NCI-H748 (cell line): ENCODE measurements at regions not wholly inside any gene's neighbourhood (a gene's known extent, or its start where the extent isn't known, plus 50 kb on each side); places are given as distances from the start of the nearest gene placed in this dataset.

Experiments used
- DNase-seq: peaks from one replicate; lab custom pipeline; 2025; ENCODE audit not compliant: unreplicated experiment; lab: John Stamatoyannopoulos, UW

DNA sequence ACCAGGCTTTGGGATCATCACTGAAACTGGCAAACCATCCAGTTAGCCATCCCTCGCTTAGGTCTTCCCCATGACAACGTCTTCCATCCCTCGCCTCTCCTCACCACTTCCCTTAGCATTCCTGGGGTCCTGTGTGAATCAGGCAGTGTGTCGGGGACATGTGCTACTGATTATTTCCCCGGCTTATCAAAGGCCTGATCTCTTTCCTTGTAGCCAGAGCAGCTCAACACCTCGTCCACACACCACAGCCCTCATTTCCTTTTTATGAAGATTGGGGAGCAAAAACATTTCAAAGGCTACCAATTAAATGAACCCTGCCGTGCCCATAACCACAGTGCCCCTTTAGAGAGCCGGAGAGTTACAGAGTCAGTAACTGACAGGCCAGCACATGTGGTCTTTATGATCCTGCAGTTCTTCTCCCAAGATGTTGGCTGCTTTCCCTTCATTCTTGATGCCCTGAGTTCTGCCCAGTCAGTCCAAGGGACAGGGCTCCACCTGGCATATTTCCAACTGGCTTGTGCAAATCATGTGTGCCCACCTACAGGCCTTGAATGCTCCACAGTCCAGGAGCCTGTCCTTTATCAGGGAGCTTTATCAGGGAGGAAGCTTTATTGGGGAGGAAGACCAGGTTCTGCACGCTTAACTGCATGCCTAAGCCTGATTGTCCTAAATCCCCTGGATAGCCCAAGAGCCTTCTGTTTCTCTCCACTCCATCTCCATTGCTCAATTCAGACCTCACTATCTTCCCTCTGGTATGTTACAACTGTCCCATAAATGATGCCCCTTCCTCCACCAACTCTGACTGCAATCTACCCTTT is 343.1 kb downstream of the CYRIA start:
- no peak for DNase-seq

DNA sequence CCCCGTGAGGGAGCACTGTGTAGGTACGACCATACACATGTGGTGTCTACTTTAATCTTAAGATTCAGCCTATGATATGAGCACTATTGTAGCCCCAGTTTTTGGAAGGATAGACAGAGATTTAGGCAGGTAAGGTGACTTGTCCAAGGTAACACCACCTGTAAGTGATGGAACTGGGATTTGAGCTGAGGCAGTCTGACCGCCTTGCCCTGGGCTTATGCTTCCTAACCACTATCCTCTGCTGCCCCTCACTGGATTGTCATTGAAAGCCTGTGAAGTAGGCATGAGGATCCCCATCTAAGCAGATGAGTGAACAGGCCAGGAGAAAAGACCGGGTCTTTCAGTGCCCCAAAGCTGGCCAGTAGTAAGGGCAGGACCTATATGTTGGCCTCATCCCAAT is 343.8 kb downstream of the CYRIA start:
- peak; percentile 42 for DNase-seq

GRCh38 chr2:16321256-16321655 is 344.4 kb downstream of the CYRIA start:
- no peak for DNase-seq

DNA sequence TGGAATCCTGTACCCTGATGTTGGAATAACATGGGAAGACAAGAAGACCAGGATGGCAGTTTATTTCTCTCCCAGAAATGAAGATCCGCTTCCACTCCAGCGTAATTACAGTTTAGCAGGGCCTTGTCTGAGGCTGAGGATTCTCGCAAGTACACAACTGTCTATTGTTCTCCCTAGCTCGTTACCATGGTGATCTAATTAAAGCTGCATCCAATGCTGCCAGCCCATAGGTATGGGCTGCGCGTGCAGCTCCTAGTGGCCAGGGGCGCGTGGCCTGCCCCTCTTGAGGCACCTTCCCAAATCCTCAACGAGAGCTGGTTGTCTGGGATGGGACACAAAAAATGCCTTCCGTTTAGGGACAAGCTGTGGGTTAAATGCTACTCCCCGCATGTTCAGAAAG is 344.9 kb downstream of the CYRIA start:
- peak; percentile 94 for DNase-seq

DNA sequence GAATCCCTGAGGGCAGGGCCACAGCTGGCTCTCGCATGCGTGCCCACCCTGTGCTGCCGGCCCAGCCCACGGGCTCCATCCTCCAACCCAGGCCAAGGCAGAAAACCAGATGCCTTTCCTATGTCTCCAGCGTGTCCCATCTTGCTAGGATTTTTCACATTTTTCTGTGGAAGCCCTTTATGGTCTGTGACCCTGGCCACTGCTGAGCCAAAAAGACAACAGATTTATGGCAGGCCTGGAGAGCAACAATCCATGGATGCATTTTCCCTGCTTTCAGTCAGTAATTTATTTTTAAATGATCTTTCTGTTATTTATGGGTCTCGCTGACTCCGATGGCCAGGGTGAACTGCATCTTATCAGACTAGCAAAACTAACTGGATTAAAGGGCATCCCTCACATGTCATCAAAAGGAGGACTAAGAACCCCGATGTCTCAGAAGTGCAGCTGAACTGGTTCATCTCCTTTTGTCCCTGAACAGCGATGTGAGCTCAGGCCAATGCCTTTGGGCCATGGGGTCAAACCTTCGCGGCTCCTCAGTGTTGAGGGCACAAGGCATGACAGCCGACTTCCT is 346.0 kb downstream of the CYRIA start:
- DNase-seq = no peak

DNA sequence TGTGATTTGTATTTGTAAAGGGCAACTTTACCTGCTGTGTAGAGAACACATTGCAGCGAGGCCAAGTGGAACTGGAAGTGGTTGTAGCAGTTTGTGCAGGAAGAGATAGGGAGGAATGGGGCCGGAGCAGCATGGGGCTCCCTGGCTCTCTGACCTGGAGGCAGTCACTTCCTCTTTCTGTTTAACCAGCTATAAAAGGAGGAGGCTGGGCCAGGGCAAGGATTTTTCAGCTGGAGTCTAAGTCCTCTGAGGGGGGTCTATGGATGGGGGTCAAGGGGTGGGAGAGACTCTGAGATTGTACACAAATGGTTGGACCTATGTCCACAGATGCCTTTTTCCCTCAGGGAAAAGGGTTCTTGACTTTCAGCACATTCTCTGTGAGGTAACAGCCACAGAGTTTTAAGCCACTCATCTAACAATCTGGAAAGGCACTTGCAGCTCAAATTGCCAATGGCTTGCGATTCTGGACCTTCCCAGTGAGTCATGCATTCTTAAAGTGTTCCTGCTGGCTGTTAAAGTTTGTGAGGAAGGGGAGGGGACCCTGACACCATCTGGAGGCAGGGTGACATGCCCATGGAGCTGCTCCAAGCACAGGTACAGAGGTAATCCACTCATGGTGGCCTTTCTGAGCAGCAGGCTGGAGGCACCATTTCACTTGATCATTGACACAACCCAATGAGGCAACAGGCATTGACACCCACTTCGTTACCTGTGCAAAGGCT is 347.0 kb downstream of the CYRIA start:
- DNase-seq = no peak

DNA sequence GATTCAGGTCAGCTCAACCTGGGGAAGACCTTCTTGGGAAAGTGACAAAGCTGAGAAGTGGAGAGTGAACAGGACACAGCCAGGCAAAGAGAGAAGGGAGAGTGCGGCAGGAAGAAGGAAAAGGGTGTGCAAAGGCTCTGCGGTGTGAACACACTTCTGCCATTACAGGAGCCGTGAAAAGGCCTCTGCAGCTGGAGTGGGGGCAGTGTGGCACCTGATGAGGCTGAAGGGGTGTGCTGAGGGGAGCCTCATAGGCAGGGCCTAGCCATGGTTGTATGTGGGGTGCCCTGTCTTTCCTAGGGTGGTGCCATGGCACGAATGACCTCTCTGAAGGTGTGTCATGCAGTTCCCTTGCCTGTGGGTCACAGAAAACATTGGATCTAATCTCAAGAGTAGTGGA is 347.6 kb downstream of the CYRIA start:
- DNase-seq = no peak

GRCh38 chr2:16317211-16317830 is 348.3 kb downstream of the CYRIA start:
- no peak for DNase-seq

DNA sequence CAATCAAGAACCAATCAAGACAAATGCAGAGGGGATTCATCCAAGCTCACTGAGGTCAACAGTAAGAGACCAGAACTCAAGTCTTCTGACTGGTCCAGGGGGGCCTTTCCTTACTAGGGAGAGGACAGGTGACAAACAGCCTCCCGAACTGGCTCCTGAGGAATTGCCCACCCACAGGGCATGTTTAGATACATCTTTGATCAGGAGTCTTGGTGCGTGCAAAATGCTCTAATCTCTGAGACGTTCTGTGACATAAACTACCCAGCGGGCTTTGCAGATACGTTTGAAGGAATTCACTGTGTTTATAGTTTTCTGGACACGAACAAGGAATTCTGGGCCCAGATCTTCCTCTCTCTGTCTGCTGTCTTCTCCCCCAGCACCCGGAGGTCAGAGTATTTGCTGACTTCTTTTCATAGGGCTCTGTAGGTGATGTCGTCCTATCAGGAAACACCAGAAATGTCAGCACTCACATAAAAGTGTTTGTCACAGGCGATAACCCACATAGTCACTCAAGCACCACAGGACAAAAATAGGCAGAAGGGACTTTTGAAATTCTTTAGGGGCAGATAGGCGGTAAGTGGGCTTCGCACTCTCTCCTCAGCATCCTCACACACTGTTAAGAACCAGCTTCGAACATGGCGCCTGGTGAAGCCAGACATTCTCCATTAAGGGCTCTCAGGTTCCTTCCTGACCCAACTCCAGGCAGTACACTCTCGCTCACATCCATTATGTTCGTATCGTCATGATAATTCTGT is 349.0 kb downstream of the CYRIA start:
- DNase-seq = no peak

- DNase-seq = no peak
Observed at GRCh38 chr2:16315908-16316307, 349.7 kb downstream of the CYRIA start.

DNA sequence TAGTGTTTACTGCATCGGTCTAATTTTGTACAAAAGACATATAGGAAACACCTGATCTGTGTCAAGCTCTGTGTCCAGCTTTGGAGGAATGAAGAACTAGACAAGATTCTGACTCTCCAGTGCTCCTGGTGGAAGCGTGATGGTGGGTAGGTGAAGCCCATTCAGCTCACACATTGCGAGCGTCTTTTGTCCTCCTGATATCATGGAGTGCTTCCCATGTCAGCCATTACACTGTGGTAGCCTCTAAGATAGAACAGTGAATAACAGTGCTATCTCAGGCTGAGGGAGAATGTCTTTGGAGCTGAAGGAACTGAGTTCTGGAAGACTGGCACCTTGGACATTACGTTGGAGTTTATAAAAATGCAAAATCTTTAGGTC is 350.2 kb downstream of the CYRIA start:
- no peak for DNase-seq

- no peak for DNase-seq
Observed at GRCh38 chr2:16314691-16315457, 350.8 kb downstream of the CYRIA start.

GRCh38 chr2:16314001-16314400 is 351.6 kb downstream of the CYRIA start:
- DNase-seq = no peak

DNA sequence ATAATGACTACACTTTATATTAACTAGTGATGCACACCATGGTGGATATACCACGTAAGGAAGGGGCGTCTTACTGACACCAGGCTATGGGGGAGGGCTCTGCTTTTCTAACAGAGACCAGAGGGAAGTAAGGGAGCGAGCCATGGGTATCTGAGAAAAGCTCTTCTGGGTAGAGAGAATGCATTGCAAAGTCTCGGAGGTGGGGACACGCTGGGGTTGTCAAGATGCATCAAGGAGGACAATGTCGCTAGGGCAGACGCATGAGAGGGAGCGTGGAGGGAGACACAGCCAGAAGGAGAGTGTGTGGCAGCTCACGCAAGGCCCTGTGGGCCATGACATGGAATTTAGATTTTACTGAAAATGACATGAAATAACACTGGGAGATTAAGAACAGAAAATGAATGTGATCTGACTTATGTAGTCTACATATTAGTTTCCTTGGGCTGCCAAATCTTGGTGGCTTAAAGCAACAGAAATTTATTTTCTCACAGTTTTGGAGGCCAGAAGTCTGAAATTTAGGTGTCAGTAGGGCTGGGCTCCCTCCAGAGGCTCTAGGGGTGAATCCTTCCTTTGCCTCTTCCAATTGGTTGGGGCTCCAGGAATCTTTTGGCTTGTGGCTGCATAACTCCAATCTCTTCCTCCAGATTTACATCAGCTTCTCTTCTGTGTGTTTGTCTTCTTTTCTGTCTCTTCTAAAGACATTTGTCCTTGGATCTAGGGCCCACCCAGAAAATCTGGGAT is 352.2 kb downstream of the CYRIA start:
- no peak for DNase-seq

GRCh38 chr2:16312771-16313170 is 352.9 kb downstream of the CYRIA start:
- no peak for DNase-seq

DNA sequence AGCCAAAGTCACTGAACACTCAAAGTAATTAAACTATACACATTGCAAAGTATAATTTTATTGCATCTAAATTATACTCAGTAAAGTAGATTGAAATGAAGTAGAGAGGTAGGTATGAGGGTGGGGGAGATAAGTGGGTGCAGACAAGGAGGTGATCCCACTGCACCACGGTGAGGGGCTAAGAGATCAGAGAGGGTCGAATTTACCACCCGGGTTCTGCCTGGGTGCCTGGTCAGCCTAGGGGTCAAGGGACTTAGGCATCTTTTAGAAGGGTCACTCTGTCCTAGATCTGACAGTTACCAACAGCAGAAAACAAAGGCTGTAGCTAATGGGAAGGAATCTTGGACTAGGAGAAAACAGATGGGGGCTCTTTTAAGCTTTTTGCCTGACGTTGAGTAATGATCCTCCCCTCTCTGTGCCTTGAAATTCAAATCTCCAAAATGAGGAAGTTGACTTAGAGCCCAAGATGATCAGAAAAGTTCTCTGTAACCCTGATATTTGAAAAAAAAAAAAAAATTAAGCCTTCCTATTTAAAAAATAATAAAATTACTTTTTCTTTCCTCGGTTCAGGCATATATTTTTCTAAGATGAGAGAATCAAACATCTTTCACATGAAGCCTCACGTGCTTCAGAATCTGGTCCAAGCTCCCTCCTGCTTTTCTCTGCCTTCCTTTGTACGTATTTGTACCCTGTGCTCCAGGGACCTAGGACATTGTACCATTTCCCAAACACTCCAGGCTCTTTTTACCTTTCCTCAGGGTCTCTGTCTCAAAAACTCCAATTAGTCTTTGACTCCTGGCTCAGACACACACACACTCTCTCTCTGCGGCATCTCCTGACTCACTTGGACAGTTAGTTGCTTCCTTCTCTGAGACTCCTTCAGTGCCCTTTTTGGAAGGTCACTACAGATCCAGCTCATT is 353.9 kb downstream of the CYRIA start:
- DNase-seq = no peak

DNA sequence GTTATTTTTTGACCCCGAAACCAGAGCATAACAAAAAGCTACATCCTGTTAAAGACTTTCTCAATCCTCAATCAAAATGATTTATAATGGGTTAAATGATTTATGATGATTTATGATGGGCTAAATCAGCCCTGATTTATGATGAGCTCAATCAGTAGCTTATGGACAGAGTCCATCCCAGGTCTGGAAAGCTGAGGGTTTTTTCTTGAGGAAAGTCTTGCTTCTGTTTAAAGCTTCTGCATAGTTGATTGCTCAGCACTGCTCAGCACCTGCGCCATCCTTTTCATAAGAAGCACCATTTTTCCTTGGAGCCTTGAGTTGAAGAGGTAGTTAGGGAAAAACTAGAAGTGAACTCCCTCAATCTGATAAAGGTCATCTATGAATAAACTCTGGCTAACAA is 356.8 kb downstream of the CYRIA start:
- no peak for DNase-seq

GRCh38 chr2:16304876-16305590 is 360.6 kb downstream of the CYRIA start:
- no peak for DNase-seq
